ENCODE measurements at regions not wholly inside any gene's neighbourhood (a gene's known extent, or its start where the extent isn't known, plus 50 kb on each side); places are given as distances from the start of the nearest gene placed in this dataset.

- no peak for DNase-seq (ENCODE audit: low read depth)
Measured at GRCh38 chr3:188037965-188038581, 115.9 kb upstream of the LPP start.

GRCh38 chr3:188041193-188041592, 112.8 kb upstream of the LPP start:
- no peak for DNase-seq (ENCODE audit: low read depth)

- no peak for DNase-seq (ENCODE audit: low read depth)
Measured at GRCh38 chr3:188041895-188042294, 112.1 kb upstream of the LPP start.

GRCh38 chr3:188042466-188042865, 111.5 kb upstream of the LPP start:
- DNase-seq (ENCODE audit: low read depth), result no peak

GRCh38 chr3:188043891-188044290, 110.1 kb upstream of the LPP start:
- no peak for DNase-seq (ENCODE audit: low read depth)

- DNase-seq (ENCODE audit: low read depth), result no peak
Measured at GRCh38 chr3:188046561-188047211, 107.3 kb upstream of the LPP start.

GRCh38 chr3:188047536-188047935, 106.4 kb upstream of the LPP start:
- no peak for DNase-seq (ENCODE audit: low read depth)

GRCh38 chr3:188049606-188050530, 104.1 kb upstream of the LPP start:
- DNase-seq (ENCODE audit: low read depth), result no peak

GRCh38 chr3:188051801-188052168, 102.2 kb upstream of the LPP start:
- DNase-seq (ENCODE audit: low read depth), result no peak

GRCh38 chr3:188052169-188053035, 101.6 kb upstream of the LPP start:
- no peak for DNase-seq (ENCODE audit: low read depth)

GRCh38 chr3:188053036-188053340, 101.0 kb upstream of the LPP start:
- DNase-seq (ENCODE audit: low read depth), result no peak

- no peak for DNase-seq (ENCODE audit: low read depth)
Measured at GRCh38 chr3:188053710-188054380, 100.1 kb upstream of the LPP start.

- no peak for DNase-seq (ENCODE audit: low read depth)
Measured at GRCh38 chr3:188054541-188054940, 99.4 kb upstream of the LPP start.

- DNase-seq (ENCODE audit: low read depth), result no peak
Measured at GRCh38 chr3:188055388-188055787, 98.6 kb upstream of the LPP start.

- no peak for DNase-seq (ENCODE audit: low read depth)
Measured at GRCh38 chr3:188057124-188057523, 96.8 kb upstream of the LPP start.

- DNase-seq (ENCODE audit: low read depth), result no peak
Measured at GRCh38 chr3:188058569-188059184, 95.3 kb upstream of the LPP start.

- DNase-seq (ENCODE audit: low read depth), result no peak
Measured at GRCh38 chr3:188059351-188059750, 94.6 kb upstream of the LPP start.

- no peak for DNase-seq (ENCODE audit: low read depth)
Measured at GRCh38 chr3:188060264-188060835, 93.6 kb upstream of the LPP start.

- DNase-seq (ENCODE audit: low read depth), result peak; percentile 49
Measured at GRCh38 chr3:188060840-188061544, 93.0 kb upstream of the LPP start.

- no peak for DNase-seq (ENCODE audit: low read depth)
Measured at GRCh38 chr3:188062216-188062615, 91.7 kb upstream of the LPP start.

Measured in activated T-cell treated with anti-CD3 and anti-CD28 coated beads for 48 hours (primary cell).